OCI-LY1 (cell line): ENCODE measurements at regions not wholly inside any gene's neighbourhood (a gene's known extent, or its start where the extent isn't known, plus 50 kb on each side); places are given as distances from the start of the nearest gene placed in this dataset.

Source experiments
- H2AFZ ChIP-seq: fragments of 200-600 bp; sonication (generic), shearing (Covaris generic); 2 replicates; pipeline ENCODE4 v1.6.0; 2014; ENCODE audit warnings: antibody characterized with exemption, mild to moderate bottlenecking, low read length
- H3F3A ChIP-seq: fragments of 200-600 bp; sonication (generic), shearing (Covaris generic); 2 replicates; pipeline ENCODE4 v1.6.0; 2014; ENCODE audit warnings: mild to moderate bottlenecking, antibody characterized with exemption, low read length, moderate library complexity; ENCODE audit not compliant: insufficient read depth
- H3K27ac ChIP-seq: fragments of 200-600 bp; sonication (generic); 2 replicates; pipeline ENCODE4 v1.5.1; 2014; ENCODE audit warnings: low read length, mixed run types, mild to moderate bottlenecking, low read depth; ENCODE audit not compliant: poor library complexity, severe bottlenecking
- H3K27me3 ChIP-seq: fragments of 200-600 bp; sonication (generic); 2 replicates; pipeline ENCODE4 v1.6.0; 2014; ENCODE audit warnings: antibody characterized with exemption, mild to moderate bottlenecking, low read length, moderate library complexity; ENCODE audit not compliant: insufficient read depth
- H3K36me3 ChIP-seq: fragments of 200-600 bp; sonication (generic); 2 replicates; pipeline ENCODE4 v1.6.1; 2014; ENCODE audit warnings: mild to moderate bottlenecking, antibody characterized with exemption, low read length, moderate library complexity, mixed read lengths; ENCODE audit not compliant: insufficient read depth
- H3K4me1 ChIP-seq: fragments of 200-600 bp; sonication (generic); 2 replicates; pipeline ENCODE4 v1.5.1; 2014; ENCODE audit warnings: mild to moderate bottlenecking, low read length, moderate library complexity; ENCODE audit not compliant: insufficient read depth, severe bottlenecking
- H3K4me2 ChIP-seq: fragments of 200-600 bp; sonication (generic), shearing (Covaris generic); 2 replicates; pipeline ENCODE4 v1.6.1; 2014; ENCODE audit warnings: low read length
- H3K4me3 ChIP-seq: fragments of 200-600 bp; sonication (generic); 2 replicates; pipeline ENCODE4 v1.5.1; 2014; ENCODE audit warnings: low read length, low read depth, mild to moderate bottlenecking, mixed read lengths; ENCODE audit not compliant: poor library complexity, severe bottlenecking
- H3K79me2 ChIP-seq: fragments of 200-600 bp; shearing (Covaris generic); 2 replicates; pipeline ENCODE4 v1.6.1; 2016; ENCODE audit warnings: mixed run types, low read length, mixed read lengths; ENCODE audit not compliant: insufficient read depth
- H3K9ac ChIP-seq: fragments of 200-600 bp; sonication (generic), shearing (Covaris generic); 2 replicates; pipeline ENCODE4 v1.6.1; 2014; ENCODE audit warnings: mild to moderate bottlenecking, low read length, mixed read lengths
- H3K9me2 ChIP-seq: fragments of 200-600 bp; sonication (generic), shearing (Covaris generic); 2 replicates; pipeline ENCODE4 v1.6.1; 2014; ENCODE audit warnings: low read depth, mild to moderate bottlenecking, low read length, mixed read lengths
- H3K9me3 ChIP-seq: fragments of 200-600 bp; shearing (Covaris generic); 2 replicates; pipeline ENCODE4 v1.6.1; 2014; ENCODE audit warnings: low read length, mixed read lengths
- H4K20me1 ChIP-seq: fragments of 200-600 bp; sonication (generic), shearing (Covaris generic); 2 replicates; pipeline ENCODE4 v1.6.0; 2016; ENCODE audit warnings: mild to moderate bottlenecking, low read length; ENCODE audit not compliant: insufficient read depth
- EZH2 ChIP-seq: fragments of 200-600 bp; sonication (generic), shearing (Covaris generic); IDR thresholded peaks from 2 replicates; pipeline ENCODE4 v1.8.0; 2017; ENCODE audit warnings: borderline replicate concordance, mixed run types, mild to moderate bottlenecking, antibody characterized with exemption, low read length, moderate library complexity, mixed read lengths
- TF ChIP-seq, protein P1 (sequence below): fragments of 200-600 bp; sonication (generic), shearing (Covaris generic); IDR thresholded peaks from 2 replicates; pipeline ENCODE4 v1.5.1; 2017; ENCODE audit warnings: mild to moderate bottlenecking, antibody characterized with exemption, low read length, moderate library complexity, mixed read lengths

DNA sequence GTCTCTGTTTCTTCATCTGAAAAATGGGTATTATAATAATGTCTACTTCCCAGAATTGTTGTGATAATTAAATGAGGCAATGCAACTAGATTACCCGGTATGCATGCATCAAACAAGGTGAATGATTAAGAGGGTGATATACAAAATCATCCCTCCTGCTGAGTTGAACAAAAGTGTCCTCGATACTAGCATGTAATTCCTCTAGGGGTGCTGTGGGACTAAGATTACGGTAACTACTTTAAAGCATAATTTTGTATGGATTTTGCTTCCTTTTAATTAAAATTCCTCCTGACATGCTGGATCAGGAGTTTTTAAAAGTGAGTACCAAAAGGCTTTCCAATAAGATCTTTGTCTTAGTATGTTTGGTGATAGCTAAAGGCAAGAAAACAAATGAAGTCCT lies 98.7 kb upstream of the PRMT6 start:
- no peak overlapping the region for H3K27ac ChIP-seq
- H3K9me3 ChIP-seq = no peaks in the 10 kb centered on the region
- no peaks in the 10 kb centered on the region for H4K20me1 ChIP-seq
- no peaks in the 10 kb centered on the region for H3K36me3 ChIP-seq
- H3K9me2 ChIP-seq = no peaks in the 10 kb centered on the region
- no peak overlapping the region for H3K4me2 ChIP-seq
- H3K27me3 ChIP-seq = no peaks in the 10 kb centered on the region
- H3K4me1 ChIP-seq = no peaks in the 10 kb centered on the region
- H3K79me2 ChIP-seq = no peaks in the 10 kb centered on the region
- no peak overlapping the region for H2AFZ ChIP-seq
- no peaks in the 10 kb centered on the region for H3F3A ChIP-seq
- H3K4me3 ChIP-seq = no peak overlapping the region
- TF ChIP-seq, protein P1, sequence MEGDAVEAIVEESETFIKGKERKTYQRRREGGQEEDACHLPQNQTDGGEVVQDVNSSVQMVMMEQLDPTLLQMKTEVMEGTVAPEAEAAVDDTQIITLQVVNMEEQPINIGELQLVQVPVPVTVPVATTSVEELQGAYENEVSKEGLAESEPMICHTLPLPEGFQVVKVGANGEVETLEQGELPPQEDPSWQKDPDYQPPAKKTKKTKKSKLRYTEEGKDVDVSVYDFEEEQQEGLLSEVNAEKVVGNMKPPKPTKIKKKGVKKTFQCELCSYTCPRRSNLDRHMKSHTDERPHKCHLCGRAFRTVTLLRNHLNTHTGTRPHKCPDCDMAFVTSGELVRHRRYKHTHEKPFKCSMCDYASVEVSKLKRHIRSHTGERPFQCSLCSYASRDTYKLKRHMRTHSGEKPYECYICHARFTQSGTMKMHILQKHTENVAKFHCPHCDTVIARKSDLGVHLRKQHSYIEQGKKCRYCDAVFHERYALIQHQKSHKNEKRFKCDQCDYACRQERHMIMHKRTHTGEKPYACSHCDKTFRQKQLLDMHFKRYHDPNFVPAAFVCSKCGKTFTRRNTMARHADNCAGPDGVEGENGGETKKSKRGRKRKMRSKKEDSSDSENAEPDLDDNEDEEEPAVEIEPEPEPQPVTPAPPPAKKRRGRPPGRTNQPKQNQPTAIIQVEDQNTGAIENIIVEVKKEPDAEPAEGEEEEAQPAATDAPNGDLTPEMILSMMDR = peak; percentile 33; the same call in 1 of the 2 replicates
- TF ChIP-seq EZH2 = no peak
- no peak overlapping the region for H3K9ac ChIP-seq

DNA sequence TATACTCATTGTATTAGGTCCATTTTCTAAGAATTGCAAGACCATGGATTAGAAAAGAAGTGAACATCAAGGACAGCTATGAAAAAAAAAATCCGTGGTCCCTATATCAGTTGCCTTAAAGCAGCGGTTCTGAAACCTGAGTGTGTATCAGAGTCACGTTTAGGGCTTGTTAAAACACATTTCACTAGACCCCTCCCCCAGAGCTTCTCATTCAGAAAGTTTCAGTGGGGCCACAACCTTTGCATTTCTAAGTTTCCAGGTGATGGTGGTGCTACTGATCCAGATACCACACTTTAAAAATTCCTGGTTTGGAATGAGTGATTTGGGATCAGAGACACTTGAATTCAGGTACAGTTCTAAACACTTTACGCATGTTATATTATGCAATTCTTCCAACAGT lies 96.1 kb upstream of the PRMT6 start:
- H3K9me3 ChIP-seq = no peaks in the 10 kb centered on the region
- no peaks in the 10 kb centered on the region for H3K79me2 ChIP-seq
- H3K4me2 ChIP-seq = no peak overlapping the region
- H4K20me1 ChIP-seq = no peaks in the 10 kb centered on the region; the same call in 1 of the 2 replicates
- no peaks in the 10 kb centered on the region for H3K36me3 ChIP-seq
- no peaks in the 10 kb centered on the region for H3F3A ChIP-seq
- no peaks in the 10 kb centered on the region for H3K4me1 ChIP-seq
- no peak overlapping the region for H3K4me3 ChIP-seq
- H2AFZ ChIP-seq = no peak overlapping the region
- no peak overlapping the region for H3K9ac ChIP-seq
- TF ChIP-seq, protein P1 = no peak
- no peak for TF ChIP-seq EZH2
- H3K27ac ChIP-seq = no peak overlapping the region
- no peaks in the 10 kb centered on the region for H3K27me3 ChIP-seq
- no peaks in the 10 kb centered on the region for H3K9me2 ChIP-seq

DNA sequence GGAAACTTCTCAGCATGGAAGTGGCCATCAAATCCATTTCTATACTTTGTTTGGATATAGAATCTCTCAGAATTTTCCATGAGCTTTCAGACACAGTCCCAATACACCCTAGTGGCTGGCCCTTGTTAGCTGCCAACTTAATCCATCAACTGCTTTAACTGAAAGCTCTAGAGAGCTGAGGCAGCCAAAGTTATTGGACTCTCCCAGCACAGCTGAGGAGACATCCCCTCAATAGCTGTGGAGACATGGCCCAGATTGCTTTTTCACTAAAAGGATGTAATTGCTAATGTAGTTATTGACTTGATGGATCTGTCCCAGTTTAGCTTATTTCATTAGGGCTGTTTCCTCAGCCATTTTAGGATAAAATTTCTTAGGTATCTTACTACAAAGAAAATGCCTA lies 94.8 kb upstream of the PRMT6 start:
- Histone ChIP-seq H3K4me2 (no peak overlapping the region), H3K79me2 (no peaks in the 10 kb centered on the region), H3K9me2 (no peaks in the 10 kb centered on the region), H3K4me3 (no peak overlapping the region), H3K27me3 (no peaks in the 10 kb centered on the region), H3K9me3 (no peaks in the 10 kb centered on the region), H2AFZ (no peak overlapping the region), H3K36me3 (no peaks in the 10 kb centered on the region), H3K9ac (no peak overlapping the region), H3F3A (no peaks in the 10 kb centered on the region), H3K27ac (no peak overlapping the region), H4K20me1 (no peaks in the 10 kb centered on the region; the same call in 1 of the 2 replicates), H3K4me1 (no peaks in the 10 kb centered on the region)
- TF ChIP-seq EZH2 = no peak
- TF ChIP-seq, protein P1 = no peak
